SU-DHL-6 (cell line): ENCODE measurements at regions not wholly inside any gene's neighbourhood (a gene's known extent, or its start where the extent isn't known, plus 50 kb on each side); places are given as distances from the start of the nearest gene placed in this dataset.

Experiments
- CTCF ChIP-seq: fragments of 200-600 bp; sonication (generic); IDR thresholded peaks from one replicate; pipeline ENCODE4 v1.5.1; 2017; ENCODE audit warnings: antibody characterized with exemption, mild to moderate bottlenecking, low read length, moderate library complexity; ENCODE audit not compliant: insufficient read depth, poor library complexity, severe bottlenecking
- EZH2phosphoT487 ChIP-seq: fragments of 200-600 bp; sonication (generic), shearing (Covaris generic); conservative IDR thresholded peaks from 2 replicates; pipeline ENCODE4 v1.6.1; 2018; ENCODE audit warnings: mild to moderate bottlenecking, antibody characterized with exemption, low read length, moderate library complexity, mixed read lengths

GRCh38 chr4:53816561-53816960, 225.3 kb upstream of the LNX1 start:
- TF ChIP-seq CTCF (no peak), EZH2phosphoT487 (no peak)
